K562 (cell line): ENCODE measurements at regions not wholly inside any gene's neighbourhood (a gene's known extent, or its start where the extent isn't known, plus 50 kb on each side); places are given as distances from the start of the nearest gene placed in this dataset.

Experiments
- ATAC-seq: fragments of 200-7000 bp; cut with Tn5 transposase; 3 replicates; pipeline ENCODE4 v1.9.1; 2020; ENCODE audit warnings: moderate library complexity
- BruUV-seq: library from RNA; stranded (reverse); fragments of 400-500 nt; replicated peaks from 2 replicates; lab custom pipeline; 2021; lab: Mats Ljungman, UMichigan
- CTCF ChIA-PET: fragments of 300-600 bp; formaldehyde crosslinking; extraction: SDS; loops from one replicate; lab custom pipeline; 2021; ENCODE audit warnings: low intra/inter-chr PET ratio; lab: Yijun Ruan, JAX
- POLR2A ChIA-PET: fragments of 300-600, 350-650 bp; sonication (Branson Sonifier 250); formaldehyde crosslinking; extraction: SDS; loops from one replicate; lab custom pipeline; 2021; ENCODE audit warnings: antibody characterized with exemption, inconsistent platforms; lab: Yijun Ruan, JAX
- DNase-seq, 4 experiments: peaks; one replicate each; pipeline versions ENCODE4 v3.0.0 to v3.0.0-alpha.2; 2011 to 2018; ENCODE audit warnings: low spot score in 3 of 4, mixed read lengths in 3 of 4; ENCODE audit errors: extremely low read depth in 1 of 4
- FAIRE-seq: peaks from 2 replicates; lab custom pipeline; 2011; peaks lifted over from hg19 to GRCh38; lab: Jason Lieb, UNC
- H2AFZ ChIP-seq: 2 replicates; pipeline ENCODE4 v1.6.0; 2011; ENCODE audit warnings: low read depth, low read length, control low read depth, inconsistent platforms
- H3K27ac ChIP-seq: fragments of 200-600 bp; 3 replicates; pipeline ENCODE4 v1.8.0; 2011; ENCODE audit warnings: low read depth, mild to moderate bottlenecking, control low read depth, inconsistent platforms, low read length, moderate library complexity, mixed read lengths; ENCODE audit errors: extremely low read depth
- H3K27me3 ChIP-seq, 2 experiments: fragments of 300-600 bp in 1 of 2; 2 replicates in 1 of 2; 3 replicates in 1 of 2; pipeline versions ENCODE4 v1.6.0 to v1.8.0; 2011; ENCODE audit warnings: inconsistent platforms in 2 of 2, low read length in 2 of 2, mild to moderate bottlenecking in 1 of 2, mixed read lengths in 1 of 2, moderate library complexity in 1 of 2; ENCODE audit not compliant: control insufficient read depth in 2 of 2, insufficient read depth in 2 of 2
- H3K36me3 ChIP-seq: fragments of 300-600 bp; 3 replicates; pipeline ENCODE4 v1.8.0; 2011; ENCODE audit warnings: mild to moderate bottlenecking, low read length, inconsistent platforms; ENCODE audit not compliant: control insufficient read depth, insufficient read depth
- H3K4me1 ChIP-seq, 2 experiments: fragments of 200-600 bp in 1 of 2; replicated peaks in 1 of 2; 2 replicates in 1 of 2; 3 replicates in 1 of 2; pipeline versions ENCODE4 v1.5.1 to v1.8.0; 2011; ENCODE audit warnings: inconsistent platforms in 2 of 2, low read length in 2 of 2, mild to moderate bottlenecking in 1 of 2, mixed read lengths in 1 of 2, moderate library complexity in 1 of 2; ENCODE audit not compliant: control insufficient read depth in 2 of 2, insufficient read depth in 2 of 2
- H3K4me2 ChIP-seq: 2 replicates; pipeline ENCODE4 v1.6.1; 2011; ENCODE audit warnings: low read length, control low read depth, inconsistent platforms, mixed read lengths; ENCODE audit not compliant: insufficient read depth
- H3K4me3 ChIP-seq: fragments of 200-600 bp; sonication (generic), shearing (Covaris generic); 2 replicates; pipeline ENCODE4 v1.5.1; 2016; ENCODE audit warnings: control low read depth, inconsistent platforms
- H3K79me2 ChIP-seq: fragments of 200-600 bp; 3 replicates; pipeline ENCODE4 v1.8.0; 2011; ENCODE audit warnings: low read length, inconsistent platforms; ENCODE audit not compliant: control insufficient read depth, insufficient read depth
- H3K9ac ChIP-seq, 2 experiments: 2 replicates each; pipeline versions ENCODE4 v1.6.0 to v1.6.1; 2011; ENCODE audit warnings: low read depth in 2 of 2, low read length in 2 of 2, control low read depth in 1 of 2, inconsistent platforms in 1 of 2, mild to moderate bottlenecking in 1 of 2, mixed read lengths in 1 of 2; ENCODE audit not compliant: insufficient read depth in 1 of 2
- H3K9me1 ChIP-seq: one replicate; pipeline ENCODE4 v1.6.0; 2011; ENCODE audit warnings: inconsistent platforms, mild to moderate bottlenecking, low read length, moderate library complexity; ENCODE audit not compliant: control insufficient read depth, insufficient read depth
- H3K9me3 ChIP-seq: replicated peaks from 2 replicates; pipeline ENCODE4 v1.5.1; 2011; ENCODE audit warnings: low read depth, low read length, inconsistent platforms; ENCODE audit not compliant: control insufficient read depth, insufficient read depth
- H4K20me1 ChIP-seq: replicated peaks from 2 replicates; pipeline ENCODE4 v1.6.1; 2011; ENCODE audit warnings: low read length, inconsistent platforms, mixed read lengths; ENCODE audit not compliant: control insufficient read depth, insufficient read depth
- ATF1 ChIP-seq, 2 experiments: fragments of 450-650 bp in 1 of 2; IDR thresholded peaks; 2 replicates each; pipeline ENCODE4 v1.6.1; 2016; ENCODE audit warnings: missing compliant biosample characterization in 1 of 2, missing genetic modification characterization in 1 of 2
- BRD9 ChIP-seq: fragments of 450-650 bp; IDR thresholded peaks from 2 replicates; pipeline ENCODE4 v1.6.1; 2018; ENCODE audit warnings: low read depth; ENCODE audit not compliant: partially characterized antibody
- ELF2 ChIP-seq: fragments of 250-450 bp; sonication (Bioruptor Pico); IDR thresholded peaks from 2 replicates; pipeline ENCODE4 v1.5.0; 2021; ENCODE audit warnings: mild to moderate bottlenecking
- GTF2A2 ChIP-seq: IDR thresholded peaks from 2 replicates; pipeline ENCODE4 v1.6.1; 2016; ENCODE audit warnings: mild to moderate bottlenecking, missing genetic modification characterization, missing compliant biosample characterization
- POLR2AphosphoS5 ChIP-seq: IDR thresholded peaks from 2 replicates; pipeline ENCODE4 v1.6.1; 2011; ENCODE audit warnings: mild to moderate bottlenecking, low read depth, low read length, moderate library complexity; ENCODE audit not compliant: control insufficient read depth, insufficient read depth
- SETDB1 ChIP-seq: IDR thresholded peaks from one replicate; pipeline ENCODE4 v1.6.1; 2012; ENCODE audit warnings: low read length, control low read depth, inconsistent platforms
- XRCC3 ChIP-seq: fragments of 450-650 bp; IDR thresholded peaks from 2 replicates; pipeline ENCODE4 v1.6.1; 2017; ENCODE audit warnings: mild to moderate bottlenecking, moderate library complexity
- ZC3H11A ChIP-seq: IDR thresholded peaks from 2 replicates; pipeline ENCODE4 v1.6.1; 2012; ENCODE audit warnings: low read depth, low read length, improper control_type of control experiment
- ZFP1 ChIP-seq: fragments of 450-650 bp; formaldehyde crosslinking; IDR thresholded peaks from 2 replicates; pipeline ENCODE4 v1.4.0; 2020; ENCODE audit warnings: mild to moderate bottlenecking, mixed read lengths
- ZNF124 ChIP-seq: sonication (generic); formaldehyde crosslinking; IDR thresholded peaks from 2 replicates; pipeline ENCODE4 v1.8.1; 2022; ENCODE audit warnings: missing genetic modification reagents
- ZNF695 ChIP-seq: fragments of 450-650 bp; formaldehyde crosslinking; IDR thresholded peaks from 2 replicates; pipeline ENCODE4 v1.4.0; 2020; ENCODE audit warnings: mild to moderate bottlenecking, moderate library complexity
- WGBS: fragments of 100-300 bp; shearing (Covaris generic); methylation state at CpG from one replicate; pipeline ENCODE4 v1.1.6; 2016; ENCODE audit warnings: low coverage, mixed read lengths; ENCODE audit not compliant: insufficient coverage; ENCODE audit errors: missing lambda C conversion rate; 5-methylcytosine and 5-hydroxymethylcytosine counted together
- in situ Hi-C: fragments of 300-500 bp; cut with MboI; formaldehyde crosslinking; loops from 4 replicates; pipeline ENCODE4 v1.15.0; 2018; ENCODE audit warnings: inconsistent platforms, mixed read lengths
- intact Hi-C: fragments of 100-400 bp; cut with micrococcal nuclease; formaldehyde crosslinking; loops from 2 replicates; pipeline ENCODE4 v1.14.2; 2022
- TF ChIP-seq, protein P1 (sequence below): fragments of 450-650 bp; formaldehyde crosslinking; IDR thresholded peaks from 2 replicates; pipeline ENCODE4 v1.4.0; 2020; ENCODE audit warnings: mild to moderate bottlenecking
- TF ChIP-seq, protein P2 (sequence below): fragments of 250-450 bp; sonication (Bioruptor Pico); IDR thresholded peaks from 2 replicates; pipeline ENCODE4 v1.4.0; 2020
- TF ChIP-seq, protein P3 (sequence below): fragments of 250-450 bp; sonication (Bioruptor Pico); IDR thresholded peaks from 2 replicates; pipeline ENCODE4 v1.6.1; 2021; ENCODE audit warnings: mild to moderate bottlenecking

DNA sequence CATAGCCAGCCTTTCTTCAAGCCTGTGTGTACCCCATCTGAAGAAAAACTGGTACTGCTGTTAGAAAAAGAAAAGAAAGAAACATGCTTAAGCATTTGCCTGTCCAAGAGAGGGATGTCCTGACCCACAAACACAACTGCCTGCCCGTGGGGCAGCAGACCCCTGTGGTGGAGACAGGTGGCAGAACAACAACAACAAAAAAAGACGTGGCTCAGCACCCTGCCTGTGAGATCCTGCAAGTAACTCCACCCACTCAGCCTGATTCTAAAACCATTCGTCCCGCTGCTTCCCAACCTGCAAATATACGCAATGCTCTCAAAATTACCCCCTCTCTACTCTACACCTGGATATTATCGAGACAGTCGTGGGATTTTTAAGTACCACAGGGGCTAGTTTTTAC lies 64.9 kb upstream of the ZDHHC17 start:
- Histone ChIP-seq H3K36me3 (no peaks in the 10 kb centered on the region), H3K9me3 (no peaks in the 10 kb centered on the region), H3K79me2 (no peaks in the 10 kb centered on the region), H3K4me1 (no peaks in the 10 kb centered on the region), H3K4me2 (no peak overlapping the region), H4K20me1 (no peaks in the 10 kb centered on the region), H3K9me1 (no peaks in the 10 kb centered on the region), H3K4me3 (no peak overlapping the region), H3K27ac (no peak overlapping the region), H3K27me3 (no peaks in the 10 kb centered on the region; a peak in 1 of 5 replicates), H3K9ac (no peak overlapping the region; a peak in 1 of 4 replicates), H2AFZ (peak overlapping the region; percentile 54)
- in situ Hi-C loops: no loop called here
- no TSS peak for BruUV-seq
- DNase-seq (peak in 1 of 4 experiments; percentile 7), ATAC-seq (peak; percentile 58), FAIRE-seq (no peak)
- intact Hi-C loops: no loop called here
- ChIA-PET POLR2A (interaction anchor here (0.7 kb wide), 1 partner anchor 35 kb away, joined by 3 read pairs; no protein-coding TSS in a partner anchor), CTCF (interaction anchor here (0.7 kb wide), 1 partner anchor 65 kb away, joined by 3 read pairs; no protein-coding TSS in a partner anchor)
- WGBS: 2% methylated on average over 7 of the region's 7 CpGs
- no peak for TF ChIP-seq ZFP1
- no peak for TF ChIP-seq XRCC3
- TF ChIP-seq POLR2AphosphoS5: no peak
- TF ChIP-seq SETDB1: no peak
- TF ChIP-seq ELF2 (CRISPR knock-in tag): no peak
- no peak for TF ChIP-seq BRD9
- TF ChIP-seq, protein P1, sequence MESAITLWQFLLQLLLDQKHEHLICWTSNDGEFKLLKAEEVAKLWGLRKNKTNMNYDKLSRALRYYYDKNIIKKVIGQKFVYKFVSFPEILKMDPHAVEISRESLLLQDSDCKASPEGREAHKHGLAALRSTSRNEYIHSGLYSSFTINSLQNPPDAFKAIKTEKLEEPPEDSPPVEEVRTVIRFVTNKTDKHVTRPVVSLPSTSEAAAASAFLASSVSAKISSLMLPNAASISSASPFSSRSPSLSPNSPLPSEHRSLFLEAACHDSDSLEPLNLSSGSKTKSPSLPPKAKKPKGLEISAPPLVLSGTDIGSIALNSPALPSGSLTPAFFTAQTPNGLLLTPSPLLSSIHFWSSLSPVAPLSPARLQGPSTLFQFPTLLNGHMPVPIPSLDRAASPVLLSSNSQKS: no peak
- no peak for TF ChIP-seq GTF2A2 (tag)
- TF ChIP-seq ATF1 (CRISPR knock-in tag; IDR thresholded peaks at IDR 0.05): no peak
- TF ChIP-seq ATF1 (tag; IDR thresholded peaks at IDR 0.05): no peak
- TF ChIP-seq, protein P2, sequence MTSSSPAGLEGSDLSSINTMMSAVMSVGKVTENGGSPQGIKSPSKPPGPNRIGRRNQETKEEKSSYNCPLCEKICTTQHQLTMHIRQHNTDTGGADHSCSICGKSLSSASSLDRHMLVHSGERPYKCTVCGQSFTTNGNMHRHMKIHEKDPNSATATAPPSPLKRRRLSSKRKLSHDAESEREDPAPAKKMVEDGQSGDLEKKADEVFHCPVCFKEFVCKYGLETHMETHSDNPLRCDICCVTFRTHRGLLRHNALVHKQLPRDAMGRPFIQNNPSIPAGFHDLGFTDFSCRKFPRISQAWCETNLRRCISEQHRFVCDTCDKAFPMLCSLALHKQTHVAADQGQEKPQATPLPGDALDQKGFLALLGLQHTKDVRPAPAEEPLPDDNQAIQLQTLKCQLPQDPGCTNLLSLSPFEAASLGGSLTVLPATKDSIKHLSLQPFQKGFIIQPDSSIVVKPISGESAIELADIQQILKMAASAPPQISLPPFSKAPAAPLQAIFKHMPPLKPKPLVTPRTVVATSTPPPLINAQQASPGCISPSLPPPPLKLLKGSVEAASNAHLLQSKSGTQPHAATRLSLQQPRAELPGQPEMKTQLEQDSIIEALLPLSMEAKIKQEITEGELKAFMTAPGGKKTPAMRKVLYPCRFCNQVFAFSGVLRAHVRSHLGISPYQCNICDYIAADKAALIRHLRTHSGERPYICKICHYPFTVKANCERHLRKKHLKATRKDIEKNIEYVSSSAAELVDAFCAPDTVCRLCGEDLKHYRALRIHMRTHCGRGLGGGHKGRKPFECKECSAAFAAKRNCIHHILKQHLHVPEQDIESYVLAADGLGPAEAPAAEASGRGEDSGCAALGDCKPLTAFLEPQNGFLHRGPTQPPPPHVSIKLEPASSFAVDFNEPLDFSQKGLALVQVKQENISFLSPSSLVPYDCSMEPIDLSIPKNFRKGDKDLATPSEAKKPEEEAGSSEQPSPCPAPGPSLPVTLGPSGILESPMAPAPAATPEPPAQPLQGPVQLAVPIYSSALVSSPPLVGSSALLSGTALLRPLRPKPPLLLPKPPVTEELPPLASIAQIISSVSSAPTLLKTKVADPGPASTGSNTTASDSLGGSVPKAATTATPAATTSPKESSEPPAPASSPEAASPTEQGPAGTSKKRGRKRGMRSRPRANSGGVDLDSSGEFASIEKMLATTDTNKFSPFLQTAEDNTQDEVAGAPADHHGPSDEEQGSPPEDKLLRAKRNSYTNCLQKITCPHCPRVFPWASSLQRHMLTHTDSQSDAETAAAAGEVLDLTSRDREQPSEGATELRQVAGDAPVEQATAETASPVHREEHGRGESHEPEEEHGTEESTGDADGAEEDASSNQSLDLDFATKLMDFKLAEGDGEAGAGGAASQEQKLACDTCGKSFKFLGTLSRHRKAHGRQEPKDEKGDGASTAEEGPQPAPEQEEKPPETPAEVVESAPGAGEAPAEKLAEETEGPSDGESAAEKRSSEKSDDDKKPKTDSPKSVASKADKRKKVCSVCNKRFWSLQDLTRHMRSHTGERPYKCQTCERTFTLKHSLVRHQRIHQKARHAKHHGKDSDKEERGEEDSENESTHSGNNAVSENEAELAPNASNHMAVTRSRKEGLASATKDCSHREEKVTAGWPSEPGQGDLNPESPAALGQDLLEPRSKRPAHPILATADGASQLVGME: no peak
- TF ChIP-seq ZNF695 (CRISPR knock-in tag): no peak
- TF ChIP-seq, protein P3, sequence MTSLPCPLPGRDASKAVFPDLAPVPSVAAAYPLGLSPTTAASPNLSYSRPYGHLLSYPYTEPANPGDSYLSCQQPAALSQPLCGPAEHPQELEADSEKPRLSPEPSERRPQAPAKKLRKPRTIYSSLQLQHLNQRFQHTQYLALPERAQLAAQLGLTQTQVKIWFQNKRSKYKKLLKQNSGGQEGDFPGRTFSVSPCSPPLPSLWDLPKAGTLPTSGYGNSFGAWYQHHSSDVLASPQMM: no peak
- TF ChIP-seq ZC3H11A: no peak
- TF ChIP-seq ZNF124 (CRISPR knock-in tag): no peak
